H1 (cell line): ENCODE measurements at regions not wholly inside any gene's neighbourhood (a gene's known extent, or its start where the extent isn't known, plus 50 kb on each side); places are given as distances from the start of the nearest gene placed in this dataset.

ENCODE experiments used
- CHD7 ChIP-seq: fragments of 300-600 bp; sonication (generic); IDR thresholded peaks from 2 replicates; pipeline ENCODE4 v1.7.1; 2012; ENCODE audit warnings: low read length, moderate library complexity, mild to moderate bottlenecking, inconsistent platforms; ENCODE audit not compliant: insufficient replicate concordance

GRCh38 chr6:51019806-51020205 lies 201.1 kb downstream of the TFAP2B start (continued):
- TF ChIP-seq CHD7 = no peak
